GM19372 (cell line): ENCODE measurements at regions not wholly inside any gene's neighbourhood (a gene's known extent, or its start where the extent isn't known, plus 50 kb on each side); places are given as distances from the start of the nearest gene placed in this dataset.

Source experiments
- ATAC-seq: cut with Tn5 transposase; IDR thresholded peaks from one replicate; pipeline ENCODE4 v1.9.1; 2021; ENCODE audit warnings: mild to moderate bottlenecking, low read depth, moderate library complexity; ENCODE audit not compliant: unreplicated experiment

DNA sequence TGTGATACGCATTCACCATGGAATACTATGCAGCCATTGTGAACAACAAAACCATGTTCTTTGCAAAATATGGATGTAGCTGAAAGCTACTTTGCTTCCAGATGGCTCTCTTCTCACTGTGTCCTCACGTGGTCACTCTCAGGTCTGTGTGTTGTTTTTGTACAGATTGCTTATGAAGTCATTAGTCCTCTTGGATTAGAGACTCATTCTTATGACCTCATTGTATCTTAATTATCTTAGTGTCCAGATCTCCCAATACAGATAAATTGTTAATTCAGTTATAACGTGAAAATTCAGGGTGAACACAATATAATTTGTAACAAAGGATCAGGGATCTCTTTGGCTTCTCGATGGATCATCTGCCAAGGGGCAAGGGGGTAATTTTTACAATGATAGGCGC is 100.4 kb upstream of the TOP3B start:
- no peak for ATAC-seq

DNA sequence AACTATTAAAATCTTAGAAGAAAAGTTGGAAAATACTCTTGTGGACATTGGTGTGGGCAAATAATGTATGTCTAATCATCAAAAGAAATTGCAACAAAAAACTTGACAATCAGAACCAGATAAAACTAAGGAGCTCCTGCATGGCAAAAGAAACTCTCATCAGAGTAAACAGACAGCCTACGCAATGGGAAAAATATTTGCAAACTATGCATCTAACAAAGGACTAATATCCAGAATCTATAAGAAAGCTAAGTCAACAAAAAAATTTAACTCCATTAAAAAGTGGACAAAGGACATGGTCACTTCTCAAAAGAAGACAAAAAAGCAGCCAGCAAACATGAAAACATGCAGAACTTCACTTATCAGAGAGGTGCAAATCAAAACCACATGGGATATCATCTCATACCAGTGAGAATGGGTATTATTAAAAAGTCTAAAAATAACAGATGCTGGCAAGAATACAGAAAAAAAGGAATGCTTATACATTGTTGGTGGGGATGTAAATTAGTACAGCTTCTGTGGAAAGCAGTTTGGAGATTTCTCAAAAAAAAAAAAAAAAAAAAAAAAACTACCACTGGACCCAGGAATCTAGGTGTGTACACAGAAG is 99.7 kb upstream of the TOP3B start:
- ATAC-seq: no peak

DNA sequence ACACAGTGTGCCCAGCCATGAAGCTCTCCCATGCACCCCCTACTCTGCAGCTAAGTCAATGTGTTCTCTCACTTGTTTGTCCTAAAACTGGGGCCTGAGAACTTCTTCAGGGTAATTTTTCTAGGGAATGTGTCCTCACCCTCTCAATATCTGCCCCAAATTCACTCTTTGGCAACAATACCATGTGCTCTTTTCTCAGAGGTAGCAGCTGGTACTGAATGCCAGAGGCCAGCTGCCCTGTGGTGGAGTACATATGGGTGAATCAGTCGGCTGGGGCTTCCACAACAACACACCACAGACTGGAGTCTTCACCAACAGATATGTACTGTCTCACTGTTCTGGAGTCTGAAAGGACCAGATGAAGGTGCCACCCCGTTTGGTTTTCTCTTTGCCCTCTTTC is 97.7 kb upstream of the TOP3B start:
- ATAC-seq: no peak

DNA sequence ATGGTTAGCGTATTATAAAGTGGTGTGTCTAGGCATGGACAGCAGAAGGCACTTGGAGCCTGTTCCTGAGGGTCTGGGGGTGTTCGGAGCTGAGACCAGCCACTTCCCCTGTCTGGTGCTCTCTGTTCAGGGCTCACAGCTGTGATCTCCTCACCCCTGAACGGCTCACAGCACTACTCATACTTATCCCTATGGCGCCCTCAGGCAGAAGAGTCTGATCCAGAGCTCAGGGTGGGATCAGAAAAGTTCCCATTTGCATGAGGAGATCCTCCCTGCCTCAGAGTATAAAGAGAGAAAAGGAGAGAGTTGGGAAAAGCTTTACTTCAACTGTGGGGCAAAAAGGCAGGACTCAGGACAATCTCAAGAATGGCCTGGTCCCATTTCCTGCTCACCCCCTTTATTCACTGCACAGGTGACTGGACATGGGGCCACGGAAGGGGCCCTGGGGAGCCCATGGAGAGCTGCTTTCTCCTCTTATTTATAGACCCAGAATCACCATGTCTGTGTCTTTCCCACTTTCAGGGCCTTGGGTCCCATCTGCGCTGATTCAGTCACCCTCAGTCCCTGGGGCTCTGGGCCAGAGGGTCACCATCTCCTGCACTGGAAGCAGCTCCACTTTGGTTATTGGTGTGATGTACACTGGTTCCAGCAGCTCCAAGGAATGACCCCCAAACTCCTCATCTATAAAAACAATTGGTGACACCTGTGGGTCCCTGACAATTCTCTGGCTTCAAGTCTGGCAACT is 97.0 kb upstream of the TOP3B start:
- ATAC-seq: no peak

DNA sequence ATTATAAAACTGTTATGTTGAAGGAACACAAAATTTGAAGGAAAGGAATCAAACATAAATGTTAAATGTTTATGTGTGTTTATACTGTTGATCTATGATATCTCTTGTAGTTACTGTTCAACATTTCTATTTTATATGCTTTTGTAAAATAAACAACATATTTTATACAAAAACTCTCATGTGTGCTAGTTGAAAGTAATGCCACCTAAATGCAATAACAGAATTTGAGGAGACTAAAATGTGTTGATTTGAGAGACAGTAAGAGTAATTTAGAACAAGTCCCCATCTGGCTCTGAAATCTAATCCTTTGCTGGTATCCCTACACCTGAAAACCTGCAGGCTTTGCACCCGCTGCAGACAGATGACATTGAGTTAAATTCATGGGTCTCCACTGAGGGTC is 95.7 kb upstream of the TOP3B start:
- no peak for ATAC-seq

DNA sequence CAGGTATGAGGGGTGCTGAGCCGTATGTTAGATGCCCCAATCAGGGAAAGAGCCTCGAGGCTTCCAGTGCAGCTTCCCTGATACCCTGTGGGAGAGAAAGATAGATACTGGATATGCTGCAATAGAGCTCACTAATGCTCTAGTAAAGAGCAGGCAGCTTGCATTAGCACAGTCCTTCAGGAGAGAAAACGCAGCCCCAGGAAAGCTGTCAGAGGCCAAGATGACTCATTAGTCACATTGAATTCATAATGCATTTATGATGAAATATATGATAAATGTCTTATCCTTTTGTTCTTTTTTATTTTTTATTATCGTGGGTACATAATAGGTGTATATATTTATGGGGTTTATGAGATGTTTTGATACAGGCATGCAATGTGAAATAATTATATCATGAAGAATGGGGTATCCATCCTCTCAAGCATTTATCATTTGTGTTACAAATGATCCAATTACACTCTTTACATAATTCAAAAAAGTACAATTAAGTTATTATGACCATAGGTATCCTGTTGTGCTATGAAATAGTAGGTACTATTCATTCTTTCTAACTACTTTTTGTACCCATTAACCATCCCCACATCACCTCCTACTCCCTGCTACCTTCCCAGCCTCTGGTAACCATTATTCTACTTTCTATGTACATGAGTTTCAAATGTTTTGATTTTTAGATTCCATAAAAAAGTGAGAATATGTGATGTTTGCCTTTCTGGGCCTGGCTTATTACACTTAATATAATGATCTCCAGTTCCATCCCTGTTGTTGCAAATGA is 94.5 kb upstream of the TOP3B start:
- no peak for ATAC-seq

DNA sequence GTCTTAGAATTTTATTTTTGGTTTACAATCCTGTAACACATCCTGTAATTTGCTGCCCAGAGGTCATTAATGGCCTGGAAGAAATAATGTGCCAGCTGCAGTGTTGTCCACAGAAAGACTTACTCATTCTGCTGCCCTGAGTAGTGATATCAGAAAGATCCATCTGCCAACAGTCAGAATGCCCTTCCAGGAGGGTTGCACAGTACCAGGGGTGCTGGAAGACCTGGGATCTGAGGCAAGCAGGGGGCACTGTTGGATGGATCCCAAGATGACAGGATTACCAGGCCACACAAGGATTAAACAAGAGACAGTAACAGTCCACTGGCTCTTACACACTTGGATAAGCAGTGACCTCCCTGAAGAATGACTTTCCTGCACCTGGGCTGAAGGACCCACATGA is 93.8 kb upstream of the TOP3B start:
- no peak for ATAC-seq

DNA sequence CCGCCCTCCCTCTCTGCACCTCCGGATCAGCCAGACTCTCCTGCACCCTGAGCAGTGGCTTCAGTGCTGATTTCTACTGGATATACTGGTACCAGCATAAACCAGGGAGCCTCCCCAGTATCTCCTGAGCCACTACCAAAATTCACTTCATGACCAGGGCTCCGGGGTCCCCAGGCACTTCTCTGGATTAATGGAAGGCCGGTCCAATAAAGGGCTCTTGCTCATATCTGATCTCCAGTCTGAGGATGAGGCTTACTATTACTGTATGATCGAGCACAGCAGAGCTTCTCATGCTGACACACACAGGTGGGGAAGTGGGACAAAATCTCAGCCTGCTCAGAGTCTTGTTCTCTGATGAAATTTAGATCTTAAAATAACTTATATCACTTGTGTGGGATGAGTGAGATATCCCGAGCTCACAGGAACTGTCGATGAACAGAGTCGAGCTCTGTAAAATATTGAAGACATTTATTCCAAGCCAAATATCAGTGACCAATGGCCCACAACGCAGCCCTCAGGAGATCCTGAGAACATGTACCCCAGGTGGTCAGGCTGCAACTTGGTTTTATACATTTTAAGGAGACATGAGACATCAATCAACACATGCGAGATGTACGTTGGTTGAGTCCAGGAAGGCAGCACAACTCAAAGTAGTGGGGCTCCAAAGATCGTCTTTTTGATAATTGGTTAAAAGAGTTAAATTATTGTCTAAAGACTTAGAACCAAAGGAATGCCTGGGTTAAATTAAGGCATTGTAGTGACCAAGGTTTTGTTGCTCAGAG is 93.0 kb upstream of the TOP3B start:
- no peak for ATAC-seq

DNA sequence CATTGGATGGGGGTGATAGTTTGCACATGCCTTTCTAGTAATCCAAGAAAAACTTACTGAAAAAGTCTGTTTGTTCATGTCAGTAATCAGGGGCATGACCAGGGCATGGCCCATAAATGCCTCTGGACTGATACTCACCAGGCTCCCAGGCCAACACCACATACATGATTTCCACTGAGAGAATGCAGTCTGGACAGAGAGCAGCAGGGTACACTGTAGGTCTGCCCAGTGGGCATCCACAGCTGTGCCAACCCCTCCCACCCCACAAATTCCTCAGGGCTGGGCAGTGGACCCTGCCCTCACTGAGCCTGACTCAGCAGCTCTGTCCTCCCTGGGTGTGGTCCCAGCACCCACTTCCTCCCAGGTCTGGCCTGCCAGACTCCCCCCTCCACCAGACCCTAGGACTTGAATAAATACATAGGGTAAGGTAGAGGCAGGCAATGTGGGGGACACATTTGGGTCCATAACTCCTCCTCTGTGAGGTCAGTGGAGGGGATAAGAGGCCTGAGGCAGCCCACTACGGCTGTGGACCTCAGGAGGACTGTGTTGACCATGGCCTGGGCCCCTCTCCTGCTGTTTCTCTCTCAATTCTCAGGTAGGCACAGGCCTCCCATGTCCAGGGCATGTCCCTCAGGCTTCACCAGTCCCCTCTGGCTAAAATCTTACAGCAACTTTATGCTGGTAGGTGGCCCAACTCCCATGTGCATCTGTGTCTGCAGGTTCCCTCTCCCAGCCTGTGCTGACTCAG is 92.2 kb upstream of the TOP3B start:
- no peak for ATAC-seq

DNA sequence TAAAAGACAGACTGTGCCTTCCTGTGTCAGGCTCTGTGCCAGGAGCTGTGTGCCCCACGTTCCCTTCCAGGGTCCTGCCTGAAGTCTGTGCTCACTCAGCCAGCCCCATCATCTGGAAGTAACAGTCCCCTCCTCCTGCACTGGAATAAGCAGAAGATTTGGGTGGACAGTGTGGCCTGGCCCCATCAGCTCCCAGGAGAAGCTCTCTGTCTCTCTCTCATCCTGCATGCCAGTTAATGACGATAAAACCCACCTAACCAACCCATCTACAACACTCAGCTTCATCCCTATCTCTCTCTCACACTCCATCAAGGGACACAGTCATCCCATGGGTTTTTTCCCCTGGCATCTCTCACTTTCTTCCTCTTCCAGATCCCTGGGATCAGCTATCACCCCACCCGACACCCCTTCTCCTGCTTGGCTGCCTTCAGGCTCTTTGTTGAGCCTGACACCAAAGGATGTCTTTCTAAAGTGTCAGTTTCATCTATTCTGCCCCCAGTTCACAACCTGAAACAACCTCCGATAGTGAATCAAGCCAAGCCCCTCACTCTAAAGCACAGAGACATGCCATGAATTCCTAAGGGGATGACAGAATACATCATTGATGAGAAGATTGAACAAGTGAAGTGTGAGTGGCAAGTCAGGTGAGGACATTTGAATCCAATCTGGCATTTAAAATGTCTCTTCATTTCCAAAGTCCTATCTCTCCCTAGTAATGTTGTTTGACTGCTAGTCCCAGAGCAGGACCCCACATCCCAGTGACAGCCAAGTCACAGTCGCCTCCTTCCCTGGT is 91.4 kb upstream of the TOP3B start:
- ATAC-seq: no peak

DNA sequence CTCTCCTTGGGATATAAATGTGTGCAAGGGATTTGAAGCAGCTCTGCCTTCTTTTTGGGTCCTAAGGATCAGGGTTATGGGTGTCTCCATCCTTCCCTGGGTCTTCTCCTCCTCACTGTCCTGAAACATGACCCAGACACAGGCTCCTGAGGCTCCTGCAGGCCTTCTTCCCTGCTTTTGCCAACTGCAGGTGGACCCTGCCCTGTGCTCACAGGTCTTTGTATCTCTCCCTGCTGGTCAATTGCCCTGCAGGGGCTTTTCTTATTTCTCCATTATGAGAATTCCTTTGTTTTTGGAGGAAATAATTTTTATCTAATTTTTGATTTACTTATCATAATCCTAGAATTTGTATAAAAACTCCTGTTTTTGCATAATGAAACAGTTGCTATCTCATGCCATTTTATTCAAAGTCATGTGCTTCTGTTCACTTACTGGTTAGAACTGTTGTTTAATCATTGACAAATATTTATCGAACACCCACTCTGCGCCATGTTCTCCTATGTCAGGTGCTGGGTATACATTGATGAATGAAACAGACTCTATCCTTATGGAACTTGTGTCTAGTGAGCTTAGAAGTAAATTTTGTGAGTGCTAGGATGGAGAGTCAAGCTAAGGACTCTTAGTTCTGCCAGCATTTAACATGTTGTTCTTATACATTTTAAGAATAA is 89.7 kb upstream of the TOP3B start:
- no peak for ATAC-seq

DNA sequence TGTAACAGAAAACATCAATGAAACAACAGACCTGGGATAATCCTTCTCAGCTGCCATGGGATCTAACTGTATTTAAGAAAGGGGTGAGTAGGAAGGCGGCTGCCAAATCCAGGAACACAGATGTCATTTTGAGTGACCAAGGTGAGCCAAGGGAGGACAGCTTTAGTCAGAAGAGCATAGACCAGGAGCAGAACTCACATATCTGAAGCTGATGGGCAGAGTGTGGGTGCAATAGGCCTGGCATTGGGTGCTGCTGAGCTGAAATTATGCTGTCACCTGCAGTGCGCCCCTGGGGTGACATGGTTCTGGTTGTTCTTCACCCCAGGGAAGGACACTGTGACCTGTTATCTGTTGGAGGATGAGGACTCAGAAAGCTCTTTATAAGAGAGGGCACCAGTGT is 88.9 kb upstream of the TOP3B start:
- ATAC-seq: no peak

DNA sequence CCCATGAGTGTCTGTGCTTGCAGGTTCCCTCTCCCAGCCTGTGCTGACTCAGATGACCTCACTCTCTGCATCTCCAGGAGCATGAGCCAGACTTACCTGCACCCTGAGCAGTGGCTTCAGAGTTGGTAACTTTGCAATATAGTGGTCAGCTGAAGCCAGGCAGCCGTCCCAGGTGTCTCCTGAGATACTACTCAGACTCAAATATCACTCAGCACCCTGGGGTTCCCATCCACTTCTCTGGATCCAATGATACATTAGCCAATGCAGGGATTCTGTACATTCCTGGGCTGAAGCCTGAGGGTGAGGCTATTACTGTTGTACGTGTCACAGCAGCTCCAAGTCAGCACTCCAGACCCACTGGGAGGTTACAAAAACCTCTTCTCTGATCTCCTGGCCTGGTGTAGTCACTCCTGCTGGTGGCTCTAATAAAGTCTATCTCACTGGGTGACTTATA is 87.8 kb upstream of the TOP3B start:
- no peak for ATAC-seq

DNA sequence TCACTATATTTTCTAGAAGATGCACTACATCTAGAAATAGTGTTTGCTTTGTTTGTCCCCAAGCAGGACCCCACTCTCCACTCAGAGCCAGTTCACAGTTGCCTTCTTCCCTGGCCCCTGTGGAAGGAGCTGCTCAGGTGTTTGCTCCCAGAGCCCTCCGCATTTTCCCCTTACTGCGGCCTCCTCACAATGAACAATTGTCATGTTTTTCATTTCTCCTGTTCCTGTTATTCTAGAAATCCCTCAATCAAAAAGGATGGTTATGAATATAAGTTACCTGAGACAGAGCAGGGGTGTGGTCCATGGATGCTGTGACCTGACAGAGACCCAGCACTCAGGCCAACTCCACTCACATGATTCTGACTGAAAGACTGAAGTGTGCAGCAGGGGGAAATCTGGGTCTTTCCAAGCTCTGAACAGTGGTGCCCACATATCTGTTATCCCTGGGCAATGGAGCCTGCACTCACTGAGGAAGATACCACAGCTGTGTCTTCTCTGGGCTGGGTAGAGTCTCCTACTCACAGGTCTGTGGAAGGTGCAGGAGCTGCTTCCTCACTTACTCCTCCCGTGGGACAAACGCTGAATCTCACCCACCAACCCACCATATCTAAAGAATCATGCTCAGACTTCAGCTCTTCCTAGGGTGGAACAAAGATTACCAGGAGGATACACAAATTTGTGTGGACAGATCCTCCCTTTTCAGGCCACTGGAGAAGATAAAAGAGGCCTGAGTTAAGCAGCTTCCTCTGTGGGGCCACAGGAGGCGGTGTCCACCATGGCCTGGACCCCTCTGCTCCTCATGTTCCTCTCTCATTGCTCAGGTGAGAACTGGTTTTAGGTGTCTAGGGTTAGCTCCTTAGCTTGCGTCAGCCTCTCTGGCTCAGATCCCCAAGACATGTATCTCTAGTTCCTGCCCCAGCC is 87.1 kb upstream of the TOP3B start:
- no peak for ATAC-seq

DNA sequence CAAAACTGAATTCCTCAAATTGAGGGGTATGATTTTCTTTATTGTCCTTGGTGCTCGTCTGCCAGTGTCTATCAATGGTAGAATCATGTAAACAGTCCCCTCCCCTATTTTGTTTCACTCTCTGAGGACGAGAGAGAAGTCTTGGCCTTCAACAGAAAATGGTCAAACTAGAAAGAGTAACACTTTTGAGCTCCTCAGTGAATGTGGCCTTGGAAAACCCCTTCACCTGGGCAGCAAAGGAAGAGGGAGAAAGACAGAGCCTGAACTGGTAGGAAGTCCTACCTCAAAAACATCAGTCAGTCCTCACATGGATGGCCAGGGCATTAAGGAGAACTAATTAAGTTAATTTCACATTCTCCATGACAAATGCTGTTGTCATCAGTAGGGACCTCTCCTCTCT is 86.1 kb upstream of the TOP3B start:
- ATAC-seq: no peak

DNA sequence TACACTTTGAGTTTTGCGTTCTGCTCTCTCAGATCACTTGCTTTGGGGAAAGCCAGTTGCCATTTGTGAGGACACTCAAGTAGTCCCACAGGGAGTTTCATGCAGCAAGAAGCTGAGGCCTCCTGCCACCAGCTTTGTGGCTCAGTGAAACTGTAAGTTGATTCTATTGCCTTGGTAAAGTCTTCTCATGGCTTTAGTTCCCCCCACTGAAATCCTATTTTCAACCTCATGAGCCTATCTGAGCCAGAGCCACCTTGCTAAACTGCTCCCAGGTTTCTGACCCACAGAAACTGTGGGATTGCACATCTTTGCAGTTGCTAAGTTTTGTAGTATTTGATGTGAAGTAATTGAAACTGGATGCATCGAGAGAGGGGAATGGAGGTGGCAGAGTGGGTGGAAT is 85.4 kb upstream of the TOP3B start:
- ATAC-seq: no peak

DNA sequence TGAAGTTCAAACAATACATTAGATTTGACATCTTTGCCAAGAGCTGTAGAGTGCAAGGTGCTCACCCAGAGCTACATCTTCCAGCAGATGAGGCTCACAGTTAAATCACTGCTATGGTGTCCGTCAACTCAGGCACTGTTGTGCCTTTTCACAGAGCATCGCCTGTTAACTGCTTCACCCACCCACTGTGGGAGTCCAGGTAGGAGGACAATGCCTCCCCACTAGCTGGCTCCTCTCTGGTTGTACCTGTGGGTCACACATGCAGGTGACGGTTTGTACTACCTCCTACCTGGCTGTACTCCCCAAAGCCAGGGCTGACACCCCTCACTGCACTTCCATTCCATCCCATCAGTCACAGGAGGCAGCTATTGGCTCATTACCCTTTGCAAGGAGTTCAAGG is 84.6 kb upstream of the TOP3B start:
- ATAC-seq: no peak

DNA sequence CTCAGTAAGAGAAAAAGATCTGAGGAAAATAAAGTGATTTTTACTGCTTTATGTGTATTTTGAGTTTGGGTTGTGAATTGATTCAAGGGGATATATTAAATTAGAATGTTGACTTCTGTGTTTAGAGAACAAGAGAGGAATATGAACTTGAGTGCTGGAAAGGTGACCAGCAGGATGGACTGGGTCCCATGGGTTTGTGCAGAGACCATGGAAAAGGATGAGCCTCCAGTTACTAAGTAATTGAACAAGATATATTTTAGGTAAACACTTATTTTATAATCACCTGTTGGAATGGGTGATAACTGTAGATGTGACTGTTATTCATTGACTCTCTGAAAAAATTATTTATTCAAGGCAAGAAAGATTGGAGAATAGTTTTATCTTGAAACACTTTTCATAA is 82.0 kb upstream of the TOP3B start:
- ATAC-seq: no peak
